ENCODE measurements at regions not wholly inside any gene's neighbourhood (a gene's known extent, or its start where the extent isn't known, plus 50 kb on each side); places are given as distances from the start of the nearest gene placed in this dataset.

DNA sequence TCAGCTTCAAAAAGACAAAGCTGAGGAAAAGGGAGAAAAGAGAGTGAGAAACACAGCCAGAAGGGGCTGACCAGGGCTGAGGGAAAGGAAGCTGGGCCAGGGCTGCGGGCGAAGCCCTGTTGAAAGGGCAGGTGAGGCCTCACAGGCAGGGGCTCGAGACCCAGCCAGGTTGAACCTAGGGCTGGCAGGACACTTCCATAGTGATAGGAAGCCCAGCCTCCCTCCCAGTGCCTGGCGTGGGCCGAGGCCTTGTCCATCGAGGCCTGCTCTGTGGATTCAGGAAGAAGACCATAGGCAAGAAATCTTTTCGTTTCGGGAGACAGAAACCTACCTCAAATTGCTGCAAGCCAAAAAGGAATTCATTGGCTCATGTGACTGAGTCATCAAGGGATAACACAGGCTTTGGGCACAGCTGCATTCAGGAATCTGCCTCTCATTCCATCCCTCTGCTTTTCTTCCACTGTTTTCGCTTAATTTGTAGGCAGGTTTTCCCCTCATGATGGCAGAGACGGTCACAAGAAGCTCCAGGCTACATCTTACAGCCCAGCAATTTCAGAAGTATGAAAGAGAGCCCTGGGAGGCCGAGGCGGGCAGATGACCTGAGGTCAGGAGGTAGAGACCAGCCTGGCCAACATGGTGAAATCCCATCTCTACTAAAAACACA is 311.1 kb upstream of the SULF2 start:
- in situ Hi-C loops (cut with MboI; ENCODE audit: low sequenced_read_pairs, unreplicated experiment) = no loop called here
- TF ChIP-seq, protein P1, sequence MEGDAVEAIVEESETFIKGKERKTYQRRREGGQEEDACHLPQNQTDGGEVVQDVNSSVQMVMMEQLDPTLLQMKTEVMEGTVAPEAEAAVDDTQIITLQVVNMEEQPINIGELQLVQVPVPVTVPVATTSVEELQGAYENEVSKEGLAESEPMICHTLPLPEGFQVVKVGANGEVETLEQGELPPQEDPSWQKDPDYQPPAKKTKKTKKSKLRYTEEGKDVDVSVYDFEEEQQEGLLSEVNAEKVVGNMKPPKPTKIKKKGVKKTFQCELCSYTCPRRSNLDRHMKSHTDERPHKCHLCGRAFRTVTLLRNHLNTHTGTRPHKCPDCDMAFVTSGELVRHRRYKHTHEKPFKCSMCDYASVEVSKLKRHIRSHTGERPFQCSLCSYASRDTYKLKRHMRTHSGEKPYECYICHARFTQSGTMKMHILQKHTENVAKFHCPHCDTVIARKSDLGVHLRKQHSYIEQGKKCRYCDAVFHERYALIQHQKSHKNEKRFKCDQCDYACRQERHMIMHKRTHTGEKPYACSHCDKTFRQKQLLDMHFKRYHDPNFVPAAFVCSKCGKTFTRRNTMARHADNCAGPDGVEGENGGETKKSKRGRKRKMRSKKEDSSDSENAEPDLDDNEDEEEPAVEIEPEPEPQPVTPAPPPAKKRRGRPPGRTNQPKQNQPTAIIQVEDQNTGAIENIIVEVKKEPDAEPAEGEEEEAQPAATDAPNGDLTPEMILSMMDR (IDR thresholded peaks at IDR 0.05; ENCODE audit: borderline replicate concordance, control extremely low read depth, extremely low read depth, insufficient read depth, missing control alignments) = no peak

DNA sequence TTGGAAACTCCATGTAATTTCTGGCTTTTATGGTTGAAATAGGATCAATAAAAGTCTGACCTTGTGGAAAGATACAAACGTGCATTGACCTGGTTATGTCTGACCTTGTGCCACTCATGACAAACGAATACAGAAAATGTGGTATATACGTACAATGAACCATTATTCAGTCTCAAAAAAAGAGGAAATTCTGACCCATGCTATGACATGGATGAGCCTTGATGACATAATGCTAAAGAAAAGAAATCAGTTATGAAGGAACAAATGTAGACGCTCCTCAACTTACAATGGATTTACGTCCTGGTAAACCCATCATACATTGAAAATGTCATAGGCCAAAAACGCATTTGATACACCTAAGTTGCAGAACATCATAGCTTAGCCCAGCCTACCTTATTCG is 309.7 kb upstream of the SULF2 start:
- TF ChIP-seq, protein P1 (IDR thresholded peaks at IDR 0.05; ENCODE audit: borderline replicate concordance, control extremely low read depth, extremely low read depth, insufficient read depth, missing control alignments) = no peak
- DNase-seq (ENCODE audit: low spot score) = no peak
- in situ Hi-C loops (cut with MboI; ENCODE audit: low sequenced_read_pairs, unreplicated experiment) = no loop called here

More for the DNA sequence above, 311.1 kb upstream of the SULF2 start:
- no peak for DNase-seq (ENCODE audit: low spot score)

GRCh38 chr20:48094196-48094749 is 309.0 kb upstream of the SULF2 start:
- no peak for DNase-seq (ENCODE audit: low spot score)
- TF ChIP-seq, protein P1 (IDR thresholded peaks at IDR 0.05; ENCODE audit: borderline replicate concordance, control extremely low read depth, extremely low read depth, insufficient read depth, missing control alignments) = no peak
- in situ Hi-C loops (cut with MboI; ENCODE audit: low sequenced_read_pairs, unreplicated experiment) = no loop called here

- in situ Hi-C loops (cut with MboI; ENCODE audit: low sequenced_read_pairs, unreplicated experiment) = no loop called here
- DNase-seq (ENCODE audit: low spot score) = no peak
- TF ChIP-seq, protein P1 (IDR thresholded peaks at IDR 0.05; ENCODE audit: borderline replicate concordance, control extremely low read depth, extremely low read depth, insufficient read depth, missing control alignments) = no peak
Measured at GRCh38 chr20:48092596-48093280, 307.5 kb upstream of the SULF2 start.

- in situ Hi-C loops (cut with MboI; ENCODE audit: low sequenced_read_pairs, unreplicated experiment) = no loop called here
- TF ChIP-seq, protein P1 (IDR thresholded peaks at IDR 0.05; ENCODE audit: borderline replicate concordance, control extremely low read depth, extremely low read depth, insufficient read depth, missing control alignments) = no peak
- DNase-seq (ENCODE audit: low spot score) = no peak
Measured at GRCh38 chr20:48090784-48091183, 305.5 kb upstream of the SULF2 start.

DNA sequence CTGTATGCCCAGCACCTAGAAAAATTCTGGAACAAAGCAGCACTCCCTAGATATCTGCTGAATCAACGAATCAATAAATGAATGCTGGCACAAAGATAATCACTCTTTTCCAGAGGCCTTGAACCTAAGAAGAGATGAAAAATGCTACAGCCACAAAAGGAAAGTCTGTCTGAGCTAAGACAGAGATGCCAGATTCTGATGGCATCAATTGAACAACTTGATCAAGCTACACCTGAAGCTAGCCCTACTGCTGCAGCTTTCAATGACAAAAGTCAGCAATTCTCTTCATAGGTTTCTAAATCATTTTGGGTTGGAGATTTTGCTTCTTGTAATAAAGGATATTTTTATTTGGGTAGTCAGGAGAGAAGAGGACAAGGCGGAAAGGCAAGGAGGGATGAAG is 305.0 kb upstream of the SULF2 start:
- in situ Hi-C loops (cut with MboI; ENCODE audit: low sequenced_read_pairs, unreplicated experiment) = no loop called here
- TF ChIP-seq, protein P1 (IDR thresholded peaks at IDR 0.05; ENCODE audit: borderline replicate concordance, control extremely low read depth, extremely low read depth, insufficient read depth, missing control alignments) = no peak
- no peak for DNase-seq (ENCODE audit: low spot score)
